ENCODE measurements at regions not wholly inside any gene's neighbourhood (a gene's known extent, or its start where the extent isn't known, plus 50 kb on each side); places are given as distances from the start of the nearest gene placed in this dataset.

GRCh38 chr1:82321794-82322193 is 521.1 kb downstream of the ADGRL2 start:
- TF ChIP-seq CTCF (IDR thresholded peaks at IDR 0.05), result no peak
- no peak for TF ChIP-seq EP300 (IDR thresholded peaks at IDR 0.05)
- TF ChIP-seq POLR2AphosphoS5 (IDR thresholded peaks at IDR 0.05), result no peak

Measured in stomach (tissue), 4 donors.